K562 (cell line): ENCODE measurements at regions not wholly inside any gene's neighbourhood (a gene's known extent, or its start where the extent isn't known, plus 50 kb on each side); places are given as distances from the start of the nearest gene placed in this dataset.
"Not testable (repeated sequence)": the region's sequence is repeated elsewhere in the genome, so short reads cannot be mapped to it uniquely, and the experiment has no call there.

Source experiments
- ATAC-seq: fragments of 200-7000 bp; cut with Tn5 transposase; 3 replicates; pipeline ENCODE4 v1.9.1; 2020; ENCODE audit warnings: moderate library complexity
- BruUV-seq: library from RNA; stranded (reverse); fragments of 400-500 nt; replicated peaks from 2 replicates; lab custom pipeline; 2021; lab: Mats Ljungman, UMichigan
- CTCF ChIA-PET: fragments of 300-600 bp; formaldehyde crosslinking; extraction: SDS; loops from one replicate; lab custom pipeline; 2021; ENCODE audit warnings: low intra/inter-chr PET ratio; lab: Yijun Ruan, JAX
- POLR2A ChIA-PET: fragments of 300-600, 350-650 bp; sonication (Branson Sonifier 250); formaldehyde crosslinking; extraction: SDS; loops from one replicate; lab custom pipeline; 2021; ENCODE audit warnings: antibody characterized with exemption, inconsistent platforms; lab: Yijun Ruan, JAX
- DNase-seq, 4 experiments: peaks; one replicate each; pipeline versions ENCODE4 v3.0.0 to v3.0.0-alpha.2; 2011 to 2018; ENCODE audit warnings: low spot score in 3 of 4, mixed read lengths in 3 of 4; ENCODE audit errors: extremely low read depth in 1 of 4
- FAIRE-seq: peaks from 2 replicates; lab custom pipeline; 2011; peaks lifted over from hg19 to GRCh38; lab: Jason Lieb, UNC
- H2AFZ ChIP-seq: 2 replicates; pipeline ENCODE4 v1.6.0; 2011; ENCODE audit warnings: low read depth, low read length, control low read depth, inconsistent platforms
- H3K27ac ChIP-seq: fragments of 200-600 bp; 3 replicates; pipeline ENCODE4 v1.8.0; 2011; ENCODE audit warnings: low read depth, mild to moderate bottlenecking, control low read depth, inconsistent platforms, low read length, moderate library complexity, mixed read lengths; ENCODE audit errors: extremely low read depth
- H3K27me3 ChIP-seq, 2 experiments: fragments of 300-600 bp in 1 of 2; 2 replicates in 1 of 2; 3 replicates in 1 of 2; pipeline versions ENCODE4 v1.6.0 to v1.8.0; 2011; ENCODE audit warnings: inconsistent platforms in 2 of 2, low read length in 2 of 2, mild to moderate bottlenecking in 1 of 2, mixed read lengths in 1 of 2, moderate library complexity in 1 of 2; ENCODE audit not compliant: control insufficient read depth in 2 of 2, insufficient read depth in 2 of 2
- H3K36me3 ChIP-seq: fragments of 300-600 bp; 3 replicates; pipeline ENCODE4 v1.8.0; 2011; ENCODE audit warnings: mild to moderate bottlenecking, low read length, inconsistent platforms; ENCODE audit not compliant: control insufficient read depth, insufficient read depth
- H3K4me1 ChIP-seq, 2 experiments: fragments of 200-600 bp in 1 of 2; replicated peaks in 1 of 2; 2 replicates in 1 of 2; 3 replicates in 1 of 2; pipeline versions ENCODE4 v1.5.1 to v1.8.0; 2011; ENCODE audit warnings: inconsistent platforms in 2 of 2, low read length in 2 of 2, mild to moderate bottlenecking in 1 of 2, mixed read lengths in 1 of 2, moderate library complexity in 1 of 2; ENCODE audit not compliant: control insufficient read depth in 2 of 2, insufficient read depth in 2 of 2
- H3K4me2 ChIP-seq: 2 replicates; pipeline ENCODE4 v1.6.1; 2011; ENCODE audit warnings: low read length, control low read depth, inconsistent platforms, mixed read lengths; ENCODE audit not compliant: insufficient read depth
- H3K4me3 ChIP-seq: fragments of 200-600 bp; sonication (generic), shearing (Covaris generic); 2 replicates; pipeline ENCODE4 v1.5.1; 2016; ENCODE audit warnings: control low read depth, inconsistent platforms
- H3K79me2 ChIP-seq: fragments of 200-600 bp; 3 replicates; pipeline ENCODE4 v1.8.0; 2011; ENCODE audit warnings: low read length, inconsistent platforms; ENCODE audit not compliant: control insufficient read depth, insufficient read depth
- H3K9ac ChIP-seq, 2 experiments: 2 replicates each; pipeline versions ENCODE4 v1.6.0 to v1.6.1; 2011; ENCODE audit warnings: low read depth in 2 of 2, low read length in 2 of 2, control low read depth in 1 of 2, inconsistent platforms in 1 of 2, mild to moderate bottlenecking in 1 of 2, mixed read lengths in 1 of 2; ENCODE audit not compliant: insufficient read depth in 1 of 2
- H3K9me1 ChIP-seq: one replicate; pipeline ENCODE4 v1.6.0; 2011; ENCODE audit warnings: inconsistent platforms, mild to moderate bottlenecking, low read length, moderate library complexity; ENCODE audit not compliant: control insufficient read depth, insufficient read depth
- H3K9me3 ChIP-seq: replicated peaks from 2 replicates; pipeline ENCODE4 v1.5.1; 2011; ENCODE audit warnings: low read depth, low read length, inconsistent platforms; ENCODE audit not compliant: control insufficient read depth, insufficient read depth
- H4K20me1 ChIP-seq: replicated peaks from 2 replicates; pipeline ENCODE4 v1.6.1; 2011; ENCODE audit warnings: low read length, inconsistent platforms, mixed read lengths; ENCODE audit not compliant: control insufficient read depth, insufficient read depth
- RBM25 ChIP-seq: fragments of 200-400 bp; formaldehyde crosslinking; IDR thresholded peaks from 2 replicates; pipeline ENCODE4 v1.6.1; 2018; ENCODE audit warnings: low read length, low read depth, moderate library complexity; ENCODE audit not compliant: severe bottlenecking
- ZNF121 ChIP-seq: sonication (generic); formaldehyde crosslinking; conservative IDR thresholded peaks from 2 replicates; pipeline ENCODE4 v1.8.0; 2022; ENCODE audit warnings: missing genetic modification reagents
- WGBS: fragments of 100-300 bp; shearing (Covaris generic); methylation state at CpG from one replicate; pipeline ENCODE4 v1.1.6; 2016; ENCODE audit warnings: low coverage, mixed read lengths; ENCODE audit not compliant: insufficient coverage; ENCODE audit errors: missing lambda C conversion rate; 5-methylcytosine and 5-hydroxymethylcytosine counted together
- in situ Hi-C: fragments of 300-500 bp; cut with MboI; formaldehyde crosslinking; loops from 4 replicates; pipeline ENCODE4 v1.15.0; 2018; ENCODE audit warnings: inconsistent platforms, mixed read lengths
- intact Hi-C: fragments of 100-400 bp; cut with micrococcal nuclease; formaldehyde crosslinking; loops from 2 replicates; pipeline ENCODE4 v1.14.2; 2022

- H3K79me2 ChIP-seq, BruUV-seq, POLR2A ChIA-PET, in situ Hi-C loops, H3K4me1 ChIP-seq, H3K9me3 ChIP-seq, H3K4me3 ChIP-seq, H3K4me2 ChIP-seq, H3K9ac ChIP-seq, CTCF ChIA-PET, FAIRE-seq, H3K27me3 ChIP-seq, H3K9me1 ChIP-seq, H4K20me1 ChIP-seq, ATAC-seq, H2AFZ ChIP-seq, intact Hi-C loops, DNase-seq, H3K36me3 ChIP-seq, H3K27ac ChIP-seq: not testable (repeated sequence)
- TF ChIP-seq ZNF121 (peak; percentile 73), RBM25 (peak; percentile 12)
- 7% methylated on average over 3 of the region's 3 CpGs for WGBS
Measured at GRCh38 chr2:44073667-44074066, 77.9 kb upstream of the LRPPRC start.

GRCh38 chr2:44074795-44075194 lies 79.0 kb upstream of the LRPPRC start:
- FAIRE-seq, BruUV-seq, H3K4me2 ChIP-seq, H3K9me1 ChIP-seq, H3K4me3 ChIP-seq, H3K9ac ChIP-seq, H3K9me3 ChIP-seq, intact Hi-C loops, H3K36me3 ChIP-seq, H3K27me3 ChIP-seq, H3K79me2 ChIP-seq, H3K27ac ChIP-seq, DNase-seq, CTCF ChIA-PET, H4K20me1 ChIP-seq, H2AFZ ChIP-seq, H3K4me1 ChIP-seq, ATAC-seq, in situ Hi-C loops: not testable (repeated sequence)
- POLR2A ChIA-PET, result interaction anchor here (0.7 to 1.1 kb wide), 2 partner anchors 21 to 229 kb away, joined by 3 read pairs; no protein-coding TSS in a partner anchor
- WGBS, result 27% methylated on average over 10 of the region's 10 CpGs
